Panc1 (cell line): ENCODE measurements at regions not wholly inside any gene's neighbourhood (a gene's known extent, or its start where the extent isn't known, plus 50 kb on each side); places are given as distances from the start of the nearest gene placed in this dataset.

Source experiments
- CTCF ChIP-seq: fragments of 450-650 bp; IDR thresholded peaks from 2 replicates; pipeline ENCODE4 v1.5.1; 2017; ENCODE audit warnings: mild to moderate bottlenecking
- REST ChIP-seq, 2 experiments: IDR thresholded peaks; 2 replicates each; pipeline ENCODE4 v1.6.1; 2011 to 2012; ENCODE audit warnings: low read depth in 2 of 2, control low read depth in 1 of 2, low read length in 1 of 2, mild to moderate bottlenecking in 1 of 2, moderate library complexity in 1 of 2; ENCODE audit not compliant: insufficient read depth in 1 of 2
- SIN3A ChIP-seq: IDR thresholded peaks from 2 replicates; pipeline ENCODE4 v1.6.1; 2012; ENCODE audit warnings: low read depth, mild to moderate bottlenecking, low read length, moderate library complexity, borderline replicate concordance; ENCODE audit not compliant: insufficient read depth

DNA sequence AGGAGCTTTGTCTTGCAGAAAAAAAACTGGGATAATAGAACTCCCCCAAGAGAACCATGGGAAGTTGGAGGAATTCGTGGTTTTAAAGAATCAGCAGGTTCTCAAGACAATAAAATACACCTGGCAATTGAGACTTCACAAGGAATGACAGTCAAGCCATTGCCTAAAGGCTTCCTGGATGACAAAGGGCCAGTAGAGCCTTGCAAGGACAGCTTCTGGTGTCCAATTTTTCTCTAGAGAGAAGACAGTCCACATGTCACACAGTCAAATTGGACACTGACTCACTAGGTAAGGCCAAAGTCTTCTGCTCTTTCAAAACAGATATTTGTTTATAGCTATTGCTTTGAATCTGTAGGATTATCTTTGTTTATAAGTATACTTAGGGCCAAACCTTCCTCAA is 80.3 kb upstream of the BMP5 start:
- TF ChIP-seq SIN3A (no peak), CTCF (no peak), REST (IDR thresholded peaks at IDR 0.05; ENCODE audit: insufficient read depth in 1 of 2, low read depth in 2 of 2, low read length in 1 of 2) (no peak)
